ENCODE measurements at regions not wholly inside any gene's neighbourhood (a gene's known extent, or its start where the extent isn't known, plus 50 kb on each side); places are given as distances from the start of the nearest gene placed in this dataset.

DNA sequence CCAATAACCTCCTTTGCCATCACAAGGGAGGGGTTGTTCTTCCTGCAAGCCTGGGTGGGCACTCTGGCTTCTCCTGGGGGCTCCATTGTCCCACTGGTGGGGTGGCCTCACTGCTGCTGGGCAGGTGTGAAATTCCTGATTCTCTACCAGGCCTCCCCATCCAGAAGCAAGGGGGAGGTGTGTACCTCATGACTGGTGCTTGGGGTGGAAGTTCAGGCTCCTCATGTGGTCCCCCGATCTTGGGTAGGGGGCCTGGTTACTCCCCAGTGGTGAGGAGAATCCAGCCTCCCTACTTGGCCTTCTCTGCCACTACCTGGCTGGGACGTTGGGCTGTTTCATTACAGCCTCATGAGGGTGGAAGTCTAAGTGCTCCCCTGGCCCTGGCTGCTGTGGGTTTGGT, 433.9 kb downstream of the IRX2 start:
- DNase-seq, result no peak

- DNase-seq, result no peak
Measured at GRCh38 chr5:2311851-2312250, 429.1 kb upstream of the IRX4 start.

GRCh38 chr5:2310946-2311345, 428.2 kb upstream of the IRX4 start:
- no peak for DNase-seq

- DNase-seq, result no peak
Measured at GRCh38 chr5:2307631-2308030, 424.9 kb upstream of the IRX4 start.

GRCh38 chr5:2306711-2307110, 424.0 kb upstream of the IRX4 start:
- DNase-seq, result no peak

GRCh38 chr5:2303431-2304100, 420.8 kb upstream of the IRX4 start:
- peak; percentile 29 for DNase-seq

DNA sequence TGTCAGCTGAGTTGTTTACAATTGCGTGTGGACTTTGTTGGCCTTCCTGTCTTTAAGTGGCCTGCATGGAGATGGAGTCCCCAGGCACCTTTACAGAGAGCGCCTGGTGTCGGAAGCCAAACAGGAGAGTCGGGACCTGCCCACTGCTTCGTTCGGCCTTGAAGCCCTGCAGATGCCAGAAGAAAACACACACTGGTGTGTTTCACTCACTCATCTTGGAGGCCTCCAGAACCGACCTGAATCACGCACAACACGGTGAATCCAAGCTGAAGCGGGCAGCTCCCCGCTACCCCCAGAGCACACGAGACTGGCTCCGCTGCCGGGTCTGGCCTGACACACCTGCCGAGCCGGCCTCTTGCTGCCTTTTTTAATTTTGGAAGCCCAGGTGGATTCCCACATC, 419.4 kb upstream of the IRX4 start:
- no peak for DNase-seq

DNA sequence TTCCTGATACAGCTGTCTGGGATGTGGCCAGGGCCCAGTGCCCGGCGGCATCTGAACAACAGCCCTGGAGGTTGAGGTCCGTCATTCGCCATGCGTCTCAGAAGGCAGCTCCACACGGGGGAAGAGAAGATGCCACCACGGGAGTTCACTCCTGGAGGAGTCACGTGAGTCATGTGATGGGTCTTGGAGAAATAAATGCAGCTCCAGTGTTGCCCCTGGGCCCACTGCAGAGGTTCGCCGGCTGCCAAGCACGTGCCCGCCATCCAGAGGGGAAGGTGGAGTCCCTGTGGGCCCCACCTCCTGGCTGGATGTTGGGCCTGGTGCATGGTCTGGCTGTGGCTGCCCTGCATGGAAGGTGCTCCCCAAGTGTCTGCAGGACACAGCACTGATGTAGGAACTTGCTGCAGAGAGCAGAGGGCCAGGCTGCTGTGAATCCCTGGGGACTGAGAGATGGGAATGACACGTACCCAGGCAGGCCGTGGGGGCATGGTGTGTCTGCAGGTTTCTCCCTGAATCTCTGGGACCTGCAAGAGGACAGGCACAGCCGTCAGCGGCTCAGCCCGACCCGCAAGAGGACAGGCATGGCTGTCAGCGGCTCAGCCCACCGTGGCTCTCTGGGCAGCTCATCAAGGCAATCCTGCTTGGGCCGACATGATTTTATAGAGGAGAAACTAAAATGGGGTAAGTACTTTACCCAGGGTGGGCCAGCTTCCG, 418.3 kb upstream of the IRX4 start:
- DNase-seq, result no peak

GRCh38 chr5:2300421-2300820, 417.7 kb upstream of the IRX4 start:
- DNase-seq, result no peak

GRCh38 chr5:2299388-2300220, 416.9 kb upstream of the IRX4 start:
- DNase-seq, result no peak

GRCh38 chr5:2298781-2299180, 416.1 kb upstream of the IRX4 start:
- no peak for DNase-seq

GRCh38 chr5:2297991-2298390, 415.3 kb upstream of the IRX4 start:
- no peak for DNase-seq

GRCh38 chr5:2295476-2295875, 412.8 kb upstream of the IRX4 start:
- DNase-seq, result no peak

- DNase-seq, result no peak
Measured at GRCh38 chr5:2293906-2294305, 411.2 kb upstream of the IRX4 start.

DNA sequence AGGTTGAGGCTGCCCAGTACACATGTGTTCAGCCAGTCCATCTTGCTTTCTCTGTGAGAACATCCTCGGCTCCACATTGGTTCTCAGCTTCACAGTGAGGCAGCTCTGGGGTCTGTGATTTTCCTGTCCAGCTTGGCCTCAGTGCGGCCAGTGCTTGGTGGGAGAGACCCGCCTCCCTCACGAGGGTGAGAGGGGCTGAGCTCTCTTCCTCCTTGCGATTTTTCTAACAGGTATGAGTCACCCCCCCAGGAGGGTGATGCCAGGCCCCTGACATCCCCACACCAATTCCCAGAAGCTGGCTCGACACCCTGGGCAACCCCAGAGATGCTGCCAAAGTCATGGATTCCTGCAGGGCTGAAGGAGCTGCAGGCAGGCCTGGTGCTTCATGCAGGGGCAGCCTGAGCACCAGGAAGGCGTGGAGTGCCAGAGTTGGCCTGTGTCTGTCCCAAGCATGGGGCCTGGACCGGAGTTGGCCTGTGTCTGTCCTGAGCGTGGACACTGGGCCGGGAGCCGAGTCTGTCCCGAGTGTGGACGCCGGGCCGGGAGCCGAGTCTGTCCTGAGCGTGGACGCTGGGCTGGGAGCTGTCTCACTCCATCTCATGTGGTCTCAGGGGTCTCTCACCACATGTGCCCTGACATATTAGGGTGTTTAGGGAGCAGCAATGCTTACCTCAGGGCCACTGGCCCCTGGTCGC, 408.6 kb upstream of the IRX4 start:
- DNase-seq, result no peak

- no peak for DNase-seq
Measured at GRCh38 chr5:2289380-2289779, 406.7 kb upstream of the IRX4 start.

GRCh38 chr5:2288968-2289367, 406.2 kb upstream of the IRX4 start:
- no peak for DNase-seq

DNA sequence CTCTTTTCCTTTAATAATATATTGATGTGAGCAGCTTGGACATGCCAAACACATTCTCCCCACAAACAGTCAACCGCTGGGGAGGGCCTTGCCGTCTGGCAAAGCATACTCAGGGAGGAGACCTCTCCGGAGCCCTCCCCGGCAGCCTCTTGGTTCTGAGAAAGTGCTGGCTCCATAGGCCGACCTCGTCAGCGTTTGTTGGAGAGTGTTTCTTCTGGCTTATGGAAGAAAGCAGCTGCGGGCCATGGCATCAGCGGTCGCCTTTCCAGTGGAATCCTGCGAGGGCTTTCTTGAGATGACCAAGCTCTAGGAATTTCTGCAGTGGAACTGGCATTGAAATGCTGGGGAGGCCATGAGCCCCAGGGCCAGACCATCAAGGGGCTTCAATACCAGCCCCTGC, 405.7 kb upstream of the IRX4 start:
- DNase-seq, result no peak

GRCh38 chr5:2286250-2286649, 403.5 kb upstream of the IRX4 start:
- no peak for DNase-seq

- no peak for DNase-seq
Measured at GRCh38 chr5:2284678-2285077, 402.0 kb upstream of the IRX4 start.

- no peak for DNase-seq
Measured at GRCh38 chr5:2283481-2284045, 400.8 kb upstream of the IRX4 start.

- no peak for DNase-seq
Measured at GRCh38 chr5:2282893-2283292, 400.2 kb upstream of the IRX4 start.

All from DMS79 (cell line).